IPS-NIHi7 (cell line): ENCODE measurements at regions not wholly inside any gene's neighbourhood (a gene's known extent, or its start where the extent isn't known, plus 50 kb on each side); places are given as distances from the start of the nearest gene placed in this dataset.

Experiments used
- DNase-seq: peaks from one replicate; pipeline ENCODE4 v3.0.0; 2012; ENCODE audit warnings: mixed read lengths; ENCODE audit errors: extremely low spot score

- no peak for DNase-seq
Measured at GRCh38 chr12:67909091-67909531, 80.1 kb upstream of the IFNG-AS1 start.

DNA sequence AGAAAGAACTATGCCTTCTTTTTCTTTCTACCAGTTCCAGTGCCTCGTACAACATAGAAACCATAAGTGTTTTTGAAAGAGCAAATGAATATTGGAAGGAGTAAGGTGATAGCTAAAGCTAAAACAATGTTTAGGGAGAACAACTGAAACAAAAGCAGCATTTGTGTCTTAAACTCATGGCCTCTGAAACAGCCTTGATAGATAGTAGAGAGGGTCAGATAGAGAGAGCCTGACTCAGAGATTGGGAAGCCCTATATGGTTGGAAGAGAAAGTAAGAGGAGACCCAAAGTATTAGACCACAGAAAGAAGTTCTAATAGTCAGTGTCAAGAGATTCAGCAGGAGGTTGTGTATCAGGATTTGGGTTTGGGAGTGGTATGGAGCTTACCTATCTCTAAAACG is 79.6 kb upstream of the IFNG-AS1 start:
- DNase-seq, result no peak

DNA sequence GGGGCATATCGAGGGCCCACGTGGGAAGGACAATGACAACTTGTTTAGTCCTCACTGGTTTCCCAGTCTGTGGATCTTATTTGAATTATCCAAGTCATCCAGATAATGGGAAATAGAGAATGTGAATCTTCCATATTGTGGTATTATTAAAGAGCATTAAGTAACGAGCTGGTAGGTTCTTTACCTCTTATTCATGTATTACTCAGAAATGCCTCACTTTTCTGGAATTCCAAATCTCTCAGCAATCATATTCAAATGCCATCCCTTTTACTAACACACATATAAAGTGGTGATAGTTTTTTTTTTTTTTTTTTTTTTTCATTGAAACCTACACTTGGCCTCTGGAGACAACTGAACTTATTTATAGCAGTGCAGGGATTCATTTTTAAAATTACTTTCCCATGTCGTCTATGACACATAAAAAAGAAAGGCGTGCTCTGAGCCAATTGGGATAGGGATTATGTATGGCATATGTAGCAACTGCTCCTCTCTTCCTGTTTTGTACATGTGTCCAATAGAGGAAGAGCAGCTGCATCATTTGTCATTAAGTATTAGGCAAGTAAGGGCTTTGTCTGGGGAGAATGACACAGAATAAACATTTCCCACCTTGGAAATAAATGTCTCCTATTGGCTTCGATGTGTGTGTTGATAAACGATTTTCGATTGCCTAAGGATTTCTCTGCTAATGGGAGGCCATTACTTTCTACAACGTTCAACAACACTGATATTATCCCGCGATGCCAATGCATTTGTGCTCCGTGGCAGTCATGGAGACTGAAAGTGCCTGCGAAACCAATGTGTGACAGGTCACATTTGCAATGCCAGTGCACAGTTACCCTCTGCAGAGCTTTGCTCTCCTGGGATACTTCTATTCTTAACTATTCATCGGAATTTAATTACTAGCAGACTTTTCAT is 78.6 kb upstream of the IFNG-AS1 start:
- no peak for DNase-seq

DNA sequence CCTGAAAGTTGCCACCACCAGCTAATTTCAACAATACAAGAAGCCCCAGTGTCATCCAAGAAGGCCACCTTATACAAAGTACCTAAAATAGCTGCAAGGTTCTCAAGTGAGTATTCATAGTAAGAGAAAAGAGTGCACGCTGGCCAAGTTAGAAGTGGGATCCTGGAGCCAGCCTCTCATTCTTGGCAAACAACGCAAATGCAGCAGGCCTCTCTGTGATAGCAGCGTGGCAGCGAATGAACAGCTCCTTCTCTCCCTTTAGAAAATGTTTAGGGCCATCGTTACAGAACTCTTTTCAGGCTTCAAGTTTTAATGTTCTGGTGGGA is 78.0 kb upstream of the IFNG-AS1 start:
- no peak for DNase-seq

DNA sequence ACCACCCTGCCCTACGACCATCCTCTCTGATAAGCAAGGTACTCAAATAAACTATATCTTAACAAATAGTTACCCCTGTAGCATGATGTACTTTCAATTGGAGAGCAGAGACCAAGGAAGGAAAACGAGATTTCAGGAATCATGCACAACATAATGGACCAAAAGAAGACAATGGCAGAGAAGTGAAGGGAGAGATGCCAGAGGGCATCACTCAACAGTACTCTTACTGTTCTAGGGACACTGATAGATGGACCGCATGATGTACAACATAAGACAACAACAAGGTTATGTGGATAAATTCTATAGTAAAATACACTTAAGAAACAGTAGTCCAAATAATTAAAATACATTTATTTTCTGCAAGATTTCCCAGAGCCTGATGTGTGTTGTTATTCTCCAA is 77.5 kb upstream of the IFNG-AS1 start:
- no peak for DNase-seq

DNA sequence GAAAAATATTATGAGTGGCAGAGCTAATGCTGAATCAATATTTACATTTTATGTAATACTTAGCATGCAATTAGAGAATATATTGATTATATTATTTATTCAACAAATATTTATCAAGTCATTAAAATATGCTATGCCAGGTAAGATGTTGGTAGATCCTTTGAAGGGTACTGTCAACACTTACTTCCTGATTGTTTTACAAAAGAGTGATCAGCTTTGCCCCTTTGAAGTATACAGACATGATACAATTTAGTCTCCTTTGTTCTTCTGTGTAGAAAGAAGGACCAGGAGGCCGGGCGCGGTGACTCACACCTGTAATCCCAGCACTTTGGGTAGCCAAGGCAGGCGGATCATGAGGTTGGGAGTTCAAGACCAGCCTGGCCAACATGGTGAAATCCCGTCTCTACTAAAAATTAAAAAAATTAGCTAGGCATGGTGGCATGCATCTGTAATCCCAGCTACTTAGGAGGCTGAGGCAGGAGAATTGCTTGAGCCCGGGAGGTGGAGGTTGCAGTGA is 73.9 kb upstream of the IFNG-AS1 start:
- DNase-seq, result no peak

DNA sequence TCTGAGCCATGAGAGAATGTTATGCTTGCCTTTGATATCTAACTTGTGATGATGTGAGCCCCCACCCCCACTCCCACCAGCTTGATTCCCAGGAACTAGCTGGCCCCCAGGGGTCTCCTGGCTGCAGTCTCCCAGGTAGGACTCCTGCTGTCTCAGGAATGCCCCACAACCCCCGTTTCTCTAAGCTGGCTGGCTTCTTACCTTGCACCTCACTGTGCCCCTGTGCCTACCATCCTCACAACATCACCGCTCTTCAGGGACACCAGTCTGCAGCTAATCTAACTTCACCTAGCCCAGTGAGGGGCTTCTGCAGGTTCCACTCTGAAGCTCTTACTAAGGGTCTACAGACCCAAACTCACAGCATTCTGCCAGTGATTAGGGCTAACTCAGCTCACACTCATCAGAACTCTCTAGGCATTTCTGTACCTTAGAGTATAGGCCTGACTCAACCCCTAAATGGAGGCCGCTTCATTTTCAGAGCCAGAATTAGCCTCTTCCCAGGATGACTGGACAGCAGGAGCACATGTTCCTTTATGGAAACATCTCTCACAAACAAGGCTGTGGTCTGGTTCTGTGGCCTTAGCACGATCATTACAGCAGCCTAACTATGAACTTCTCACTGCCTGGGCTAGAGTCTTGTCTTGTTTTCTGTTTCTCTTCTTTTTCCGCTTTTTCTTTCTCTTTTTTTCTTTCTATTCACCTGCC is 72.8 kb upstream of the IFNG-AS1 start:
- no peak for DNase-seq

GRCh38 chr12:67917811-67918210 is 71.4 kb upstream of the IFNG-AS1 start:
- no peak for DNase-seq

GRCh38 chr12:67918441-67918840 is 70.8 kb upstream of the IFNG-AS1 start:
- no peak for DNase-seq

- no peak for DNase-seq
Measured at GRCh38 chr12:67919406-67919805, 69.8 kb upstream of the IFNG-AS1 start.

DNA sequence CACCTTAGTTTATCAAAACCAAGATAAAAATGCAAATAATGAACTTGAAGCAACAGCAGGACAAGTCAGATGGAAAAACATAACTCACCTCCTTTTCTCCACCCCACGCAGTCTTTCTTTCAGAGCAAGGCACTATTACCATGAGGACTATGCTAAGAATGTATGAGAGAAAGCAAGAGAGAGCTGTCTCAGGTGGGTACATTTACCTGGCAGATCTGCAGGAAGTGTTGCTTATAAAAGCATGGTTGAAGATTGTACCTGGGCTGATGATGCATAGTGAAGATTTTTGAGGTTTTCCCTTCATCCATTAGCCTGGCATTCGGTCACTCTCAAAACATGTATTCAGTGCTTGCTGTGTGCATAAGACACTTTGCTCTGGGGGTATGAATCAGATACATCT is 68.8 kb upstream of the IFNG-AS1 start:
- DNase-seq, result no peak

- no peak for DNase-seq
Measured at GRCh38 chr12:67921286-67921685, 68.0 kb upstream of the IFNG-AS1 start.

- no peak for DNase-seq
Measured at GRCh38 chr12:67922245-67922644, 67.0 kb upstream of the IFNG-AS1 start.

DNA sequence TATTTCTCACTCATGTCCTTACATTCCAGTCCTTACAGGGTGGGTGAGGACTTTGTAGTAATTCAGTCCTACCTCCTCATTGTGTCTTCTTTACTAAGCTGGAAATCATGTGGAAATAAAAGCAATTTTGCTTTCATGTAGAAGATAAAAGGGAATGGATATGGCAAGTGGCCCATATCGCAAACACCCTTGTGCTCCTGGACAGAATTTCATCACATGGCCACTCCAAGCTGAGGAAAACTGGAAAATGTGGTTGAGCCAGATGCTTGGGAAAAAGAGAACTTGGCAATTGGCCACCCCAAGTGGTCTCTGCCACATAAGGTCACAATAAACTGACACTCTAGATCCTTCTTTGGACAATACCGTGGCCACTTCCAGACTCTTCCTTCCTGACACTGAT is 64.2 kb upstream of the IFNG-AS1 start:
- no peak for DNase-seq

GRCh38 chr12:67925552-67925951 is 63.7 kb upstream of the IFNG-AS1 start:
- DNase-seq, result no peak

DNA sequence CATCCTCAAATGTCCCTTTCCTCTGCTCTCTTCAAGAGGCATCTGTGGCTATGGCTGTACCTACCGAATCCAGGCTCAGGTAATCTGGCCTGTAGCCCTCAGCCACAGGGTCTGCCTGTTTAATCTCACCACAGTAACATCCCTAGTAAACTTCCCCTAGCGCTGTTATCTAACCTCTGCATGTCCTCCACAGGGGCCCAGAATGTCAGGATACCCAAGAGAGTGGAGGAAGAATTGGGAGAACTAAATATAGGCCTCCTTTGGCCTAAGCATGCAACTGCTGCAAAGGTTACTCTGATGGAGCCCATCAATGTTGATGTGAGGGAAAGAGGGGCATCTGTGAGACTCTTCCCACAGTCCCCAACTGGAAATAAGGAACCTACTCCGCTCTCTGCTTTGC is 63.2 kb upstream of the IFNG-AS1 start:
- no peak for DNase-seq

- no peak for DNase-seq
Measured at GRCh38 chr12:67927324-67927723, 61.9 kb upstream of the IFNG-AS1 start.

- DNase-seq, result no peak
Measured at GRCh38 chr12:67927815-67928214, 61.4 kb upstream of the IFNG-AS1 start.

GRCh38 chr12:67928621-67929383 is 60.4 kb upstream of the IFNG-AS1 start:
- no peak for DNase-seq

DNA sequence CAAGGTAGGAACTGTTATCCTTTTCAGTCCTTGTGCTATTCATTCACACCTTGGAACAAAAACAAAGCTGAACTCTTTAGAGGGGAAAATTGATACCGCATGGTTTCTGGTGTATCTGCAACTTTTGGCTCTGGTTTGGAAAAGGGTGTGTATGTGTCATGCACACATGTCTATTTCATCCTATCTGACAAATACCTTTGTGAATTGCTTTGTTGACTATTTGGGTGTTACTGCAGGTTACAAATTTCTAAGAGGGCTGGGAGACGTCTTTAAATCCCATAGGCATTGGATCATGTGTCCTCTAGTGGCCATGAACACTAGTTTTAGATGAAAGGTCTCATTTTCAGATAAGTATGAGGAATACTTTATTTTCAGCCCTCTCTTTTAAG is 59.9 kb upstream of the IFNG-AS1 start:
- no peak for DNase-seq

DNA sequence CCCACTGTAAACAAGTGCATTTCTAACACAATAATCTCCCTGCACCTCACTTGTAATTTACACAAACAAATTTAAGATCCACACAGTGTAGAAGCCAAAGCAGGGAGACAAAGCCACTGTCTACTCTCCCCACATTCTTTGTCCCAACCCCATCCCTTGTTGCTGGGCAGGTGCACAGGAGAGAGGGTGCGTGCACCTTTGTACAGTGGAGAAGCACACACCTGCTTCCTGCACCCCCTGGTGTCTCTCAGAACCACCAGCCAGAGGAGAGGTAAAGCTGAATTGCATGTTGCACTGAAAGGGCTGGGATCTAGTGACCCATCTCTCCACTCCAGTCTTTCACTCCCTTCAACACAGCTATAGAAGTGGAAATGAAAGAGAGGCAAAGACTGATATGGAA is 51.4 kb upstream of the IFNG-AS1 start:
- no peak for DNase-seq
